GM21576 (cell line): ENCODE measurements at regions not wholly inside any gene's neighbourhood (a gene's known extent, or its start where the extent isn't known, plus 50 kb on each side); places are given as distances from the start of the nearest gene placed in this dataset.

ENCODE experiments used
- ATAC-seq: cut with Tn5 transposase; IDR thresholded peaks from one replicate; pipeline ENCODE4 v1.9.1; 2021; ENCODE audit warnings: mild to moderate bottlenecking, moderate library complexity; ENCODE audit not compliant: unreplicated experiment

GRCh38 chr12:59839514-59839913 is 243.7 kb downstream of the SLC16A7 start:
- no peak for ATAC-seq

- no peak for ATAC-seq
Measured at GRCh38 chr12:59843260-59843843, 247.5 kb downstream of the SLC16A7 start.

DNA sequence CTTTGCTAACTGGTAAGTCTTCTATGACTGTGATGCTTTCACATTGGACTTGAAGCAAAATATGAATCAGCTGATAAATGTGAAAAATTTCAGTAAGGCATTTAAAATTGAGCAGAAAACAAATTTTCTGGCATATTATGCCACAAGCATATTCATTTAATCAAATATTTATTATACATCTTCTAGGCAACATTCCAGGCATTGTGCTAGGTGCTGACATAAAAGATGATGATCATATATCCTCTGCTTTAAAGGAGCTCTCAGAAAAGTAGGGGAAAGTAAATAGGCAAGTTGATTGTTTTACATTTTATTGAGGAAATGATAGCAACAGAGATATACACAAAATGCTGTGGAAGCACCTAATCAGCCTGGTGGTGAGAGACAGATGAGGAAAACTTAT is 248.9 kb downstream of the SLC16A7 start:
- ATAC-seq = no peak

- no peak for ATAC-seq
Measured at GRCh38 chr12:59845293-59845692, 249.5 kb downstream of the SLC16A7 start.

- no peak for ATAC-seq
Measured at GRCh38 chr12:59847127-59847526, 251.3 kb downstream of the SLC16A7 start.

GRCh38 chr12:59850268-59850667 is 254.4 kb downstream of the SLC16A7 start:
- ATAC-seq = no peak

- ATAC-seq = no peak
Measured at GRCh38 chr12:59858508-59859170, 262.8 kb downstream of the SLC16A7 start.

- no peak for ATAC-seq
Measured at GRCh38 chr12:59859171-59859510, 263.3 kb downstream of the SLC16A7 start.

DNA sequence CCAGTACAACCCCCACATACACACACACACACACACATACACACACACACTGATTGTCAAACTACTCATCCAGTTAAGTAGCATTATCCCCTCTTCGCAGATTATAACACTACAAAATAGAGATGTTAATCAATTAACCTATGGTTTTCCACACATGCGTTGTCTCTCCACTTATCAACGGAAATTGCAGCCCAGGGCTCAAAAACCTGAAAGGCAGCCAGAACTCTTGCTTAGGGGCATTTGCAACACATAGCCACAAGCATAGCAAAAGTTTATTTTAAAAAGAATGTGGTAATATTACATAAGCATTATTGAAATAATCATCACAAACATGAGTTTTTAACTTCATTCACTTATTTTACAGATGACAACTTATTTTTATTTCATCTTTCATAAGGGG is 265.8 kb downstream of the SLC16A7 start:
- no peak for ATAC-seq

GRCh38 chr12:59867055-59867454 is 271.2 kb downstream of the SLC16A7 start:
- ATAC-seq = no peak

DNA sequence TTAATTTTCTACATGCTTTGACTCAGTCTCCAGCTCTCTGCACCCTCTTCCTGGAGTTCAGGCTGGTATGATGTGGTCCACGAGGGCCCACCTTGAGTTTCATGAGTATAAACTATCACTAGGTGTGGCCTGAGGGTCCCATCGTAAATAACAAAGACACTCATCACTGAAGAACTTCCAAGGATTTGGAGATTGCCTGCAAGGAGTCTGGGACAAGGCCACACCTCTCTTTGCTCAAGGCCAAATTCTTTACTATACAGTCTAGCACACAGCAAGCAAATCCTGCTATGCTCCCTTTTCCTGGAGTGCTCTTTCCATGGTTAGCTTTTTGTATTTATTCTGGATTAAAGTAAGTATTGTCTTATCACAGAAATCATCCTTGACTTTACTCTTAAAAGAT is 271.9 kb downstream of the SLC16A7 start:
- no peak for ATAC-seq

- ATAC-seq = no peak
Measured at GRCh38 chr12:59871779-59872178, 275.9 kb downstream of the SLC16A7 start.

- ATAC-seq = no peak
Measured at GRCh38 chr12:59873136-59873535, 277.3 kb downstream of the SLC16A7 start.

GRCh38 chr12:59874781-59875180 is 279.0 kb downstream of the SLC16A7 start:
- ATAC-seq = no peak

GRCh38 chr12:59886131-59886733 is 290.4 kb downstream of the SLC16A7 start:
- no peak for ATAC-seq

DNA sequence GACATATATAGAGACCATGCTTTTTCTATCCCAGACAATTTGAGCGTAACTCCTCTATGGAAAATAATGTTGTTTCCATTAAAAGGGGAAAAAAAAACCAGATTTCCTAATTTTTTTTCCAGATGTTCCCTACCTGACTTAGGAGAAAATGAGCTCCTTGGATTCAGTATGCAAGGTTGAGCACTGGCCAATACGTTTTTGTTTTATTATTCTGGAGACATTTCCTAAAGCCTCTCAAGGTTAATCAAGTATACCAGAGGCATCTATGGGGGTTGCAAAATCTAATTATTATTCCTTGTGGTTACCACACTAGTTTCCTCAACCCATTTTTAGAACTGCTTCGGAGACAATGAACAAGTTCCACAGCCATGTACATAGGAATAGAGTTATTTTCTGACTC is 291.3 kb downstream of the SLC16A7 start:
- no peak for ATAC-seq

GRCh38 chr12:59890896-59891579 is 295.2 kb downstream of the SLC16A7 start:
- ATAC-seq = no peak

DNA sequence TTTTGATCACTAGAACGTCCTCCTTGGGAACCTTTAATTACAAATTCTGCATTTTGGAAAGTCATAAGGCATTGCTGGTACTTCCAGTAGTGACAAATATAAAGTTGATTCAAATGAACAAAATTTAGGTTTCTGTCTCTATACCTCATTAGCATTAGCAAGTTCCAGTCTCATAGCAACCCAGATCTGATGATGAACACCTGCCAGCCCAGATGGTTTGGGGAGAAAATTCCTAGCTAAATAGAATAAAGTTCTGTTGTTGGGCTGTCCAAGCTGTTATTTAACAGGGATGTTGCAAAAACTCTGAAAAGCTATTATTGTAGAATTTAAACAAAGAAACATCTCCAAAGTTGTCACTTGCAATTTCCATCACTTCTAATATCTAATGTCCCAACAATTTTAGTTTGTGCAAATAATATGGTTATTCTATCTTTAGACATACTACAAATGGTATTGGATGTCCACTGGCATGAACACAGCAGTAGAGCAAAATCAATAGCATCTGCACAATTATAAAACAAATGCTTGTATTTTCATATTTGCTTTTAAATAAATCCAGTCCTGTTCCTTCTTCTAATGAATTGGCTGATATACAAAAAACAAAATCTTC is 299.4 kb downstream of the SLC16A7 start:
- ATAC-seq = no peak

DNA sequence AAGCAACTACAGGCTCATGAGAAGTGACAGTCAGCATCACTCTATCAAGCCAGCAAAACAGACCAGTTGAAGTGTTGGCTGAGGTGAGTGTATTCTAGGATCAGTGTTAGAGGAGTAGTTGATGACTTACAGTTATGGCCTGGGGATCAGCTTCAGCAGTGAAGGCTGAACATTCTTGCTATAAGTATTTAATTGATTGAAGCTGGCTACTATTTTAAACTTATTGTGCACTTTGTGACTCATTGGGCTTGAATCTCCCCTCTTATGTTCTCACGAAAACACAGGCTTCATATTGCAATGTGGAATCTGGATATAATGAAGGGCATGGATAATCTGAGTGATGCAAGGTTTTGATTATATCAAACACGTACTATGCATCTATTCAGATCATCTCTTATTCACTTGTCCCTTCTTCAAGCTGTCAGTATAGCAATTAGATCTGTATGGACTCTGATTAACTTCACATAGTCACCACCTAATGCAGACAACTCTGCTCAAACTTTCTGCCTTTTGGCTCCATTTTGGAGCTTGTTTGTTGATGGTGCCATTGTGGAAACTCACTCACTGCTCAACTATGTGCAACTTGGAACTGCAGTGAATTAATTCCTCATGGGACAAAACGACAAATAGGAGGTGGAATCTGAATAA is 309.2 kb downstream of the SLC16A7 start:
- ATAC-seq = no peak

DNA sequence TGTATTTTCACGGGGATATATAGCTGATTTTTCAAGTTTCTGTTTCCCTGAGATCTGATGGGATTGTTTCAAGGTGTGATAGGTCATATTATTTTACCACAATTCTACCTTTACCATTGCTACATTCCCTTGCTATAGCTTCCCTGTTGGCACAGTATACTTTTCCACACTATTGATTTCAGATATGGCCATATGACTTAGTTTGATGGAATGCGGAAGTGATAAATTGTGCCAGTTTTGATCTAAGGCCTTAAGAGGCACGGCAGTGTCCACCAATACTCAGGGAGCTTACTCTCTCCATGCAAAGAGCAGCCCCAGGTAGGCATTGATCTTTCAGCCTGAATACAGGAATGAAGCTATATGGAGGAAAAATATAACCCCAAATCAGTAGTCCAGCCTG is 315.7 kb downstream of the SLC16A7 start:
- ATAC-seq = no peak

GRCh38 chr12:59916988-59917387 is 321.2 kb downstream of the SLC16A7 start:
- ATAC-seq = no peak
